Right lobe of liver (tissue), 4 donors: ENCODE measurements at regions not wholly inside any gene's neighbourhood (a gene's known extent, or its start where the extent isn't known, plus 50 kb on each side); places are given as distances from the start of the nearest gene placed in this dataset.

Experiments used
- CTCF ChIP-seq, 4 donors: fragments of 200-600 bp in 3 of 4; fragments of 450-650 bp in 1 of 4; IDR thresholded peaks; one replicate each; pipeline versions ENCODE4 v1.5.1 to v1.8.0; 2016 to 2022; ENCODE audit warnings: antibody characterized with exemption in 4 of 4, mild to moderate bottlenecking in 2 of 4
- POLR2A ChIP-seq: fragments of 450-650 bp; IDR thresholded peaks from one replicate; pipeline ENCODE4 v1.6.1; 2017; ENCODE audit warnings: antibody characterized with exemption, mild to moderate bottlenecking
- donor health status: DM: no; HTN: no; CAD: no.
- donor health status: DM: no; HTN: no; CAD: no.
- donor health status: DM: no; HTN: yes; CAD: no.

- TF ChIP-seq CTCF (IDR thresholded peaks at IDR 0.05), result no peak
- TF ChIP-seq POLR2A, result no peak
Observed at GRCh38 chr5:112514111-112514510, 95.0 kb upstream of the EPB41L4A start.
